ENCODE measurements at regions not wholly inside any gene's neighbourhood (a gene's known extent, or its start where the extent isn't known, plus 50 kb on each side); places are given as distances from the start of the nearest gene placed in this dataset.

DNA sequence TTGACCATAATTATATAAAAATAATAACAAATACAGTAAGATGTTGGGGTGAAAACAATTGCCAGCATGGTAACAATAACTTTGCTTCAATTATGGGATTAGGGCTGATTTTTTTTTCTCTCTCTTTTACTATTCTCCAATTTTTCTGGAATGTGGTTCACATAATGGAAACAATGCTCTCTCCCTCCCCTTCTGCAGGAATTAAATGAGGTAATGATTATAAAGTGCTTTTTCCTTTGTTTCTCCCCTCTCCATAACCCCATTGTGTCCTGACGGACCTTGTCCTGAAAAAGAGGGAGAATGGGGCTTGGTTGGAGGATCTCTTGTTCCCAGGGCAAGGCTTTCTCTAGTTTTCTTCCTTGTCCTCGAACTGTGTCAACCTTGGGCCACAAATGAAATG lies 234.0 kb upstream of the ZNF32 start:
- TF ChIP-seq, protein P1, sequence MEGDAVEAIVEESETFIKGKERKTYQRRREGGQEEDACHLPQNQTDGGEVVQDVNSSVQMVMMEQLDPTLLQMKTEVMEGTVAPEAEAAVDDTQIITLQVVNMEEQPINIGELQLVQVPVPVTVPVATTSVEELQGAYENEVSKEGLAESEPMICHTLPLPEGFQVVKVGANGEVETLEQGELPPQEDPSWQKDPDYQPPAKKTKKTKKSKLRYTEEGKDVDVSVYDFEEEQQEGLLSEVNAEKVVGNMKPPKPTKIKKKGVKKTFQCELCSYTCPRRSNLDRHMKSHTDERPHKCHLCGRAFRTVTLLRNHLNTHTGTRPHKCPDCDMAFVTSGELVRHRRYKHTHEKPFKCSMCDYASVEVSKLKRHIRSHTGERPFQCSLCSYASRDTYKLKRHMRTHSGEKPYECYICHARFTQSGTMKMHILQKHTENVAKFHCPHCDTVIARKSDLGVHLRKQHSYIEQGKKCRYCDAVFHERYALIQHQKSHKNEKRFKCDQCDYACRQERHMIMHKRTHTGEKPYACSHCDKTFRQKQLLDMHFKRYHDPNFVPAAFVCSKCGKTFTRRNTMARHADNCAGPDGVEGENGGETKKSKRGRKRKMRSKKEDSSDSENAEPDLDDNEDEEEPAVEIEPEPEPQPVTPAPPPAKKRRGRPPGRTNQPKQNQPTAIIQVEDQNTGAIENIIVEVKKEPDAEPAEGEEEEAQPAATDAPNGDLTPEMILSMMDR (conservative IDR thresholded peaks at IDR 0.05 in 1 of 2, IDR thresholded peaks at IDR 0.05 in 1 of 2; ENCODE audit: extremely low read depth in 1 of 2, insufficient read depth in 1 of 2, low read depth in 1 of 2, low read length in 2 of 2): no peak
- no peak for TF ChIP-seq EZH2 (IDR thresholded peaks at IDR 0.05; ENCODE audit: borderline replicate concordance, low read length)
